IPS-18a (cell line): ENCODE measurements at regions not wholly inside any gene's neighbourhood (a gene's known extent, or its start where the extent isn't known, plus 50 kb on each side); places are given as distances from the start of the nearest gene placed in this dataset.

Experiments
- H3K27ac ChIP-seq: one replicate; pipeline ENCODE4 v1.5.1; 2013; ENCODE audit warnings: low read length
- H3K27me3 ChIP-seq: one replicate; pipeline ENCODE4 v1.6.1; 2013; ENCODE audit warnings: mild to moderate bottlenecking, low read length; ENCODE audit not compliant: control insufficient read depth, insufficient read depth
- H3K36me3 ChIP-seq: one replicate; pipeline ENCODE4 v1.6.1; 2013; ENCODE audit warnings: low read depth, low read length; ENCODE audit not compliant: control insufficient read depth
- H3K4me1 ChIP-seq: one replicate; pipeline ENCODE4 v1.6.1; 2013; ENCODE audit warnings: low read depth, low read length; ENCODE audit not compliant: control insufficient read depth
- H3K4me3 ChIP-seq: one replicate; pipeline ENCODE4 v1.5.1; 2013; ENCODE audit warnings: low read length
- H3K9ac ChIP-seq: one replicate; pipeline ENCODE4 v1.6.1; 2013; ENCODE audit warnings: mild to moderate bottlenecking, low read length, moderate library complexity
- H3K9me3 ChIP-seq: one replicate; pipeline ENCODE4 v1.6.1; 2013; ENCODE audit warnings: low read depth, low read length; ENCODE audit not compliant: control insufficient read depth

DNA sequence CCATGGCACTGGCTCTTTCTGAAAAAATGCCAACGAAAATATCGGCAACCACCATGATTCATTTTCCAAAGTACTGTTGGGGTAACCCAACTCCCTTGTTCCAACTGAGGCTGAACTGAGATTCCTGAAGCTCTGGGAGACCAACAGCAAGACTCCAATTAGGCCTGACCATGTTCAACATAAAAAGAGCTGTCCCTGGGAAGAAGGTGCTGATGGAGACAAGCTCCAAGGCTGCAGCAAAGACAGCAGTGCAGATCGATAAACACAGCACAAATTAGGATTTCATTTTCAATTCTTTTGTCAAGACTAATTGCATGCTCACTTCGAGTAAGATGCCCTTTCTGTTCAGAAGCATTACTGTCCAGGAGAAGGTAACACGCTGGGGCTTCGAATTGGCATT is 968.0 kb downstream of the UQCRFS1 start:
- peaks cover 4% of the 10 kb centered on the region for H3K4me1 ChIP-seq
- no peak overlapping the region for H3K27ac ChIP-seq
- H3K36me3 ChIP-seq: no peaks in the 10 kb centered on the region
- no peaks in the 10 kb centered on the region for H3K27me3 ChIP-seq
- no peaks in the 10 kb centered on the region for H3K9me3 ChIP-seq
- no peak overlapping the region for H3K4me3 ChIP-seq
- H3K9ac ChIP-seq: no peak overlapping the region

- Histone ChIP-seq H3K4me3 (no peak overlapping the region), H3K9me3 (no peaks in the 10 kb centered on the region), H3K27ac (no peak overlapping the region), H3K36me3 (no peaks in the 10 kb centered on the region), H3K27me3 (no peaks in the 10 kb centered on the region), H3K4me1 (peaks cover 4% of the 10 kb centered on the region), H3K9ac (no peak overlapping the region)
Observed at GRCh38 chr19:28242317-28242927, 970.5 kb downstream of the UQCRFS1 start.

DNA sequence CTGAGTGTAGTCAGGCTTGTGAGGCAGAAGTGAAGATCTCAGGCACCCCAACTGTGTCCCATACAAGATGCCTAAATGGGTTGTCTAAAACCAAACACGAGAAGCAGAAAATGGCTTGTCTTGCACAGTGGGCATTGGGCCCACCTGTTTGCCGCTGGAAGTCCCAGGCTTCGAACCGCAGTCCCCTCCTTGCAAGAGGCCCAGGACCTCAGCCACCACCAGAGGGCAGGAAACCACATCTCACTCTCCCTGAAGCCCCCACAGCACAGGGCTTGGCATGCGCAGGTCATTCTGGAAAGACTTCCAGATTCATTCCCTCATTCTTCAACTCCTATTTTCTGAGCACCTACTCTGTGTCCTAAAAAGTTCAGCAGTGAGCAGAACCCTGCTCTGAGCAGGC is 973.7 kb downstream of the UQCRFS1 start:
- Histone ChIP-seq H3K9me3 (no peaks in the 10 kb centered on the region), H3K9ac (no peak overlapping the region), H3K4me3 (no peak overlapping the region), H3K27ac (no peak overlapping the region), H3K4me1 (peaks cover 4% of the 10 kb centered on the region), H3K27me3 (no peaks in the 10 kb centered on the region), H3K36me3 (no peaks in the 10 kb centered on the region)

DNA sequence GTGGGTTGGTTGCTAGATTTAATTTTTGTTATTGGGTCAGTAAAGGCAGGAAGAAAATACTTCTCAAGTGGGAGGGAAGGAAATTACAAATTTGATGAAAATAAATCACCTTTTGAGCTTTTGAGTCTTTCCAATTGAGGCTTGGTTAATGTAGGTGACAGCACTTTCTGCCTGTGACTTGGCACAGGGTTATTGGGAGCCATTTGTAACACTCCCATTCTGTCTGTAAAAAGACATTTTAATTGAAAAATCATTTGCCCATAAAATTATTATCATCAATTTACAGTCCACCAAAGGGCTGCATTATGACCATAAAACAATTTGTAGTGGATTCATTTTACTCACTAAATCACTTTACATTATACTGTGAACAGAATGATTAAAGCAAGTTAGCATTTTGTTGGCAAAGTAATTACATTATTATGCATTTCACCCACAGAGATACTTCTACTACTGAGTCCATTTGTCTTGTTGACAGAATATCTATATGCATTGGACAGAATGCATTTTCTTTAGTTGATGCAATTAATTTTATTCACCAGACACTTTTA is 974.6 kb downstream of the UQCRFS1 start:
- no peaks in the 10 kb centered on the region for H3K9me3 ChIP-seq
- no peaks in the 10 kb centered on the region for H3K27me3 ChIP-seq
- no peak overlapping the region for H3K27ac ChIP-seq
- peaks cover 4% of the 10 kb centered on the region for H3K4me1 ChIP-seq
- H3K4me3 ChIP-seq: no peak overlapping the region
- no peaks in the 10 kb centered on the region for H3K36me3 ChIP-seq
- no peak overlapping the region for H3K9ac ChIP-seq

DNA sequence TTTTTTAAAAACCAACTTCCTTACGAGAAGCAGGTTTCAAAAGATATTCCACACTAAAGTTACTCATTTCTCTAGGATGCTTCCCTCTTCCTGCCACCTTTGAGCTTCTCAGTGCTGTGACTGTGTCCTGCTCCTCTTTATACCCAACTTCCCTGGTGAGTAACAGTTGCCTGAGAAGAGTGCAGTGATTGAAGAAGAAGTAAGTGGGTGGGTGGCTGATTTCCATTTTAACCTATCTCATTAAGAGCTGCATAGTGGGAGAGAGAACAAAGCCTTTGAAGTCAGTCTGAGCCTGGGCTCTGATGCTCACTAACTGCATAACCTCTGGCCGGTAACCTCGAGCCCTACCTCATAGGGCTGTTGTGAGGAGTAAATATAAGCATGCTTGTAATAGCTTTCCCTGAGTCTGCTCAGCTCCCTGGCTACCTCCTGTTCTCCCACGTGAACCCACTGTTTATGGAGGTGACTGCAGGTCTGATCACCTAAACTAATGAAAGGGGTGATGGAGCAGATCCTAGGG is 977.3 kb downstream of the UQCRFS1 start:
- Histone ChIP-seq H3K4me3 (no peak overlapping the region), H3K27ac (no peak overlapping the region)

DNA sequence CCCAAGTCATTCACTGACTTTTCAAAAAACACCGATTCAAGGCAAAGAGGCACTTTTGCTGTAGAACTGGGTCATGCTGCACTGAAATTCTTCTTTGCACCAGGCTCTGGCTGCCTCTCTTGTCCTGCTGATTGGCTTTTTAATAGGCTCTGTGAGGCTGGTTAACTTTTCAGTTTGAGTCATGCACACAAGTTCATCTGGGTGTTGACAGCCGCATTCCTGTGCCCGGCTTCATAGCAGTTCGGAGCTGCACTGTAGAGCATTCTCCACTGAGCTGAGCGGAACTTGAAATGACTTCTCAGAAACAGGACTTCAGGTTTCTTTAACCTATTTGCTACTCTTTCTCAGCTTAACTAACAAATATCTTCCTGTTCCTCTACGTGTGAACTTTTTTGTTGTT is 978.3 kb downstream of the UQCRFS1 start:
- Histone ChIP-seq H3K4me1 (no peaks in the 10 kb centered on the region), H3K36me3 (no peaks in the 10 kb centered on the region), H3K27ac (no peak overlapping the region), H3K9me3 (no peaks in the 10 kb centered on the region), H3K9ac (no peak overlapping the region), H3K27me3 (no peaks in the 10 kb centered on the region), H3K4me3 (no peak overlapping the region)

More for the DNA sequence above, 977.3 kb downstream of the UQCRFS1 start:
- Histone ChIP-seq H3K27me3 (no peaks in the 10 kb centered on the region), H3K4me1 (peaks cover 4% of the 10 kb centered on the region), H3K9ac (no peak overlapping the region), H3K36me3 (no peaks in the 10 kb centered on the region), H3K9me3 (no peaks in the 10 kb centered on the region)

- Histone ChIP-seq H3K36me3 (no peaks in the 10 kb centered on the region), H3K27ac (no peak overlapping the region), H3K27me3 (no peaks in the 10 kb centered on the region), H3K4me1 (no peaks in the 10 kb centered on the region), H3K9ac (no peak overlapping the region), H3K9me3 (no peaks in the 10 kb centered on the region), H3K4me3 (no peak overlapping the region)
Observed at GRCh38 chr19:28228854-28229253, 984.1 kb downstream of the UQCRFS1 start.

GRCh38 chr19:28224441-28224840 is 988.5 kb downstream of the UQCRFS1 start:
- Histone ChIP-seq H3K4me3 (no peak overlapping the region), H3K27me3 (no peaks in the 10 kb centered on the region), H3K27ac (no peak overlapping the region), H3K9ac (no peak overlapping the region), H3K36me3 (no peaks in the 10 kb centered on the region), H3K9me3 (no peaks in the 10 kb centered on the region), H3K4me1 (no peaks in the 10 kb centered on the region)

GRCh38 chr19:28221736-28222135 is 991.2 kb downstream of the UQCRFS1 start:
- Histone ChIP-seq H3K9ac (no peak overlapping the region), H3K27me3 (no peaks in the 10 kb centered on the region)

GRCh38 chr19:28218728-28219127 is 994.2 kb downstream of the UQCRFS1 start:
- Histone ChIP-seq H3K9ac (no peak overlapping the region), H3K27ac (no peak overlapping the region), H3K4me1 (peaks cover 11% of the 10 kb centered on the region), H3K27me3 (no peaks in the 10 kb centered on the region), H3K36me3 (no peaks in the 10 kb centered on the region), H3K9me3 (no peaks in the 10 kb centered on the region), H3K4me3 (no peak overlapping the region)

More at GRCh38 chr19:28221736-28222135, 991.2 kb downstream of the UQCRFS1 start:
- H3K36me3 ChIP-seq: no peaks in the 10 kb centered on the region
- no peak overlapping the region for H3K27ac ChIP-seq
- H3K4me3 ChIP-seq: no peak overlapping the region
- no peaks in the 10 kb centered on the region for H3K9me3 ChIP-seq
- peaks cover 9% of the 10 kb centered on the region for H3K4me1 ChIP-seq

DNA sequence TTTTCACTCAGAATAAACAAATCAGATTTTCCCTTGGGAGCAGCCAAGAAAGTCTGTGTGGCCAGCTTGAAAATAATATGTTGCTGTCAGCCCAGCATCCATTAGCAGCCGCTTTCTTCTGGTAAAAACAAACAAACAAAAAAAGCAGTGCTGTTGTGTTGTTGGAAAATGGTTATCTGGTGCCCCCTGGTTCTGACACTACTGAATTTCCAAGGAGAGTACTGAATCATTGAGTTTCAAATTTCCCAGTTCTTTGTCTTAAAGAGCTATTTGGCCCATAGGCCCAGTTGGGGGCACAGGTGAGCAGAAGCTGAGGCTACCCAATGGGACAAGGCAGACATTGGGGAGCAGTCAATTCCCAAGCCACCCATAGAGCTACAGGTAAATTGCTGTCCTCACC is 995.9 kb downstream of the UQCRFS1 start:
- Histone ChIP-seq H3K9me3 (no peaks in the 10 kb centered on the region), H3K9ac (no peak overlapping the region), H3K4me1 (peaks cover 11% of the 10 kb centered on the region), H3K4me3 (no peak overlapping the region), H3K36me3 (no peaks in the 10 kb centered on the region), H3K27me3 (no peaks in the 10 kb centered on the region), H3K27ac (no peak overlapping the region)

- no peaks in the 10 kb centered on the region for H3K36me3 ChIP-seq
- peaks cover 11% of the 10 kb centered on the region for H3K4me1 ChIP-seq
- H3K9ac ChIP-seq: no peak overlapping the region
- no peaks in the 10 kb centered on the region for H3K9me3 ChIP-seq
- no peak overlapping the region for H3K4me3 ChIP-seq
- H3K27me3 ChIP-seq: no peaks in the 10 kb centered on the region
- H3K27ac ChIP-seq: no peak overlapping the region
Observed at GRCh38 chr19:28213470-28214082, 999.4 kb downstream of the UQCRFS1 start.
